ENCODE measurements at regions not wholly inside any gene's neighbourhood (a gene's known extent, or its start where the extent isn't known, plus 50 kb on each side); places are given as distances from the start of the nearest gene placed in this dataset.

- Histone ChIP-seq H3K27me3 (ENCODE audit: control insufficient read depth in 4 of 4, insufficient read depth in 4 of 4, low read length in 3 of 4) (no peaks in the 10 kb centered on the region), H3K27ac (ENCODE audit: low read depth in 1 of 2, low read length in 2 of 2) (no peak overlapping the region), H3K4me1 (ENCODE audit: control insufficient read depth in 4 of 4, insufficient read depth in 4 of 4, low read length in 3 of 4) (peaks cover 0 to 56% (median 29%) of the 10 kb centered on the region in 4 donors), H3K4me3 (ENCODE audit: low read depth in 1 of 3, low read length in 3 of 3) (no peak overlapping the region), H3K9ac (ENCODE audit: low read depth in 1 of 2, low read length in 2 of 2) (no peak overlapping the region), H3K9me3 (ENCODE audit: control insufficient read depth in 4 of 4, low read length in 3 of 4) (no peaks in the 10 kb centered on the region), H3K36me3 (ENCODE audit: control insufficient read depth in 4 of 4, insufficient read depth in 3 of 4, low read depth in 1 of 4, low read length in 3 of 4) (no peaks in the 10 kb centered on the region)
- TF ChIP-seq HNF4A (conservative IDR thresholded peaks at IDR 0.05) (no peak), FOXA2 (IDR thresholded peaks at IDR 0.05) (no peak), ZBTB33 (IDR thresholded peaks at IDR 0.05) (no peak), FOXA1 (IDR thresholded peaks at IDR 0.05) (no peak), REST (IDR thresholded peaks at IDR 0.05) (no peak), TAF1 (conservative IDR thresholded peaks at IDR 0.05) (no peak), MAX (IDR thresholded peaks at IDR 0.05) (no peak), EGR1 (IDR thresholded peaks at IDR 0.05; ENCODE audit: low read depth in 2 of 2) (no peak), ATF3 (IDR thresholded peaks at IDR 0.05) (no peak), NR2F2 (IDR thresholded peaks at IDR 0.05) (no peak)
- DNase-seq (ENCODE audit: low spot score), result no peak
These were observed 222.2 kb upstream of the SLC35B3 start for GRCh38 chr6:8657522-8657921.

- H3K9me3 ChIP-seq (ENCODE audit: control insufficient read depth in 4 of 4, low read length in 3 of 4), result no peaks in the 10 kb centered on the region
- no peaks in the 10 kb centered on the region for H3K36me3 ChIP-seq (ENCODE audit: control insufficient read depth in 4 of 4, insufficient read depth in 3 of 4, low read depth in 1 of 4, low read length in 3 of 4)
- H3K27ac ChIP-seq (ENCODE audit: low read depth in 1 of 2, low read length in 2 of 2), result peak overlapping the region; percentile 71 to 78
- H3K27me3 ChIP-seq (ENCODE audit: control insufficient read depth in 4 of 4, insufficient read depth in 4 of 4, low read length in 3 of 4), result no peaks in the 10 kb centered on the region
- 35% methylated on average over 5 of the region's 5 CpGs for WGBS
- peak overlapping the region in 1 of 3 donors; percentile 16 for H3K4me3 ChIP-seq (ENCODE audit: low read depth in 1 of 3, low read length in 3 of 3)
- DNase-seq (ENCODE audit: low spot score), result no peak
- peaks cover 0 to 68% (median 35%) of the 10 kb centered on the region in 4 donors for H3K4me1 ChIP-seq (ENCODE audit: control insufficient read depth in 4 of 4, insufficient read depth in 4 of 4, low read length in 3 of 4)
- no peak overlapping the region for H3K9ac ChIP-seq (ENCODE audit: low read depth in 1 of 2, low read length in 2 of 2)
- TF ChIP-seq TAF1 (conservative IDR thresholded peaks at IDR 0.05) (peak; percentile 65), ATF3 (IDR thresholded peaks at IDR 0.05) (no peak), JUND (IDR thresholded peaks at IDR 0.05) (peak; percentile 31 to 51), ZBTB33 (IDR thresholded peaks at IDR 0.05) (peak; percentile 35), GABPA (IDR thresholded peaks at IDR 0.05 in 1 of 2, conservative IDR thresholded peaks at IDR 0.05 in 1 of 2) (no peak), REST (IDR thresholded peaks at IDR 0.05) (peak; percentile 51), CTCF (IDR thresholded peaks at IDR 0.05; ENCODE audit: low read depth, low read length, missing input control) (no peak), SP1 (IDR thresholded peaks at IDR 0.05) (peak; percentile 71), FOXA2 (IDR thresholded peaks at IDR 0.05) (no peak), MAX (IDR thresholded peaks at IDR 0.05) (no peak), EGR1 (IDR thresholded peaks at IDR 0.05; ENCODE audit: low read depth in 2 of 2) (peak in 1 of 2 donors; percentile 24), HNF4G (IDR thresholded peaks at IDR 0.05) (peak; percentile 34)
These were observed 220.5 kb upstream of the SLC35B3 start for GRCh38 chr6:8655670-8656454.

Measured in liver (tissue), 8 donors.